Naive thymus-derived CD8-positive, alpha-beta T cell (primary cell): ENCODE measurements at regions not wholly inside any gene's neighbourhood (a gene's known extent, or its start where the extent isn't known, plus 50 kb on each side); places are given as distances from the start of the nearest gene placed in this dataset.
"Not testable (repeated sequence)": the region's sequence is repeated elsewhere in the genome, so short reads cannot be mapped to it uniquely, and the experiment has no call there.

Experiments used
- ATAC-seq, 2 donors: fragments of 150-1000 bp; cut with Tn5 transposase in 1 of 2; sonication (Bioruptor Pico), chemical (Tn5 transposase) in 1 of 2; 1 replicate in 1 of 2; 2 replicates in 1 of 2; pipeline ENCODE4 v1.10.0; 2021; ENCODE audit warnings: mild to moderate bottlenecking in 2 of 2, moderate library complexity in 2 of 2
- POLR2A ChIA-PET: fragments of 350-600 bp; sonication (Branson Sonifier 250); formaldehyde crosslinking; loops from one replicate; lab custom pipeline; 2021; ENCODE audit warnings: antibody characterized with exemption; lab: Charles Lee
- DNase-seq, 10 donors: peaks; one replicate each; pipeline versions ENCODE4 v3.0.0 to v3.0.0-alpha.2; 2020 to 2022
- H3K27ac Mint-ChIP-seq, 10 donors: one replicate each; pipeline ENCODE4 v1.8.0; 2020 to 2022; ENCODE audit warnings: mild to moderate bottlenecking in 10 of 10, mixed read lengths in 10 of 10, moderate library complexity in 4 of 10, inconsistent platforms in 1 of 10
- H3K27me3 Mint-ChIP-seq, 5 donors: one replicate each; pipeline ENCODE4 v1.8.0; 2021 to 2022; ENCODE audit warnings: mixed read lengths in 5 of 5
- H3K36me3 Mint-ChIP-seq, 3 donors: one replicate each; pipeline ENCODE4 v1.8.0; 2020 to 2022; ENCODE audit warnings: mixed read lengths in 3 of 3, mild to moderate bottlenecking in 2 of 3, inconsistent platforms in 1 of 3
- H3K4me1 Mint-ChIP-seq, 4 donors: one replicate each; pipeline ENCODE4 v1.8.0; 2021 to 2022; ENCODE audit warnings: mixed read lengths in 4 of 4
- H3K4me3 Mint-ChIP-seq, 10 donors: one replicate each; pipeline ENCODE4 v1.8.0; 2020 to 2022; ENCODE audit warnings: mild to moderate bottlenecking in 10 of 10, mixed read lengths in 10 of 10, moderate library complexity in 6 of 10, inconsistent platforms in 1 of 10
- H3K9me3 Mint-ChIP-seq, 9 donors: one replicate each; pipeline ENCODE4 v1.8.0; 2020 to 2022; ENCODE audit warnings: mixed read lengths in 9 of 9, mild to moderate bottlenecking in 3 of 9, inconsistent platforms in 1 of 9, moderate library complexity in 1 of 9

GRCh38 chr21:28712411-28712810 lies 280.3 kb downstream of the LTN1 start:
- Mint-ChIP-seq H3K4me1 (peaks cover 0 to 2% (median 0%) of the 10 kb centered on the region in 4 donors), H3K4me3 (no peak overlapping the region), H3K36me3 (peaks cover 0 to 32% (median 31%) of the 10 kb centered on the region in 3 donors), H3K27me3 (no peaks in the 10 kb centered on the region), H3K9me3 (peaks cover 0 to 24% (median 5%) of the 10 kb centered on the region in 9 donors), H3K27ac (no peak overlapping the region)
- ATAC-seq, result no peak
- POLR2A ChIA-PET, result no interaction called here
- no peak for DNase-seq

- Mint-ChIP-seq H3K4me3 (no peak overlapping the region), H3K36me3 (peaks cover 4 to 42% (median 15%) of the 10 kb centered on the region in 3 donors), H3K27me3 (no peaks in the 10 kb centered on the region), H3K4me1 (peaks cover 0 to 2% (median 0%) of the 10 kb centered on the region in 4 donors), H3K27ac (no peak overlapping the region), H3K9me3 (peaks cover 9 to 47% (median 20%) of the 10 kb centered on the region in 9 donors)
- DNase-seq (no peak), ATAC-seq (no peak)
- POLR2A ChIA-PET, result no interaction called here
Observed at GRCh38 chr21:28705616-28706015, 287.1 kb downstream of the LTN1 start.

GRCh38 chr21:28704746-28705145 lies 287.9 kb downstream of the LTN1 start:
- H3K36me3 Mint-ChIP-seq, result peaks cover 4 to 38% (median 9%) of the 10 kb centered on the region in 3 donors
- DNase-seq (no peak), ATAC-seq (no peak)
- no peaks in the 10 kb centered on the region for H3K27me3 Mint-ChIP-seq
- no peaks in the 10 kb centered on the region for H3K4me1 Mint-ChIP-seq
- POLR2A ChIA-PET, result no interaction called here
- no peak overlapping the region for H3K27ac Mint-ChIP-seq
- peaks cover 9 to 41% (median 21%) of the 10 kb centered on the region in 9 donors for H3K9me3 Mint-ChIP-seq
- no peak overlapping the region for H3K4me3 Mint-ChIP-seq

GRCh38 chr21:28703861-28704260 lies 288.8 kb downstream of the LTN1 start:
- Mint-ChIP-seq H3K9me3 (peaks cover 7 to 32% (median 17%) of the 10 kb centered on the region in 9 donors), H3K4me3 (no peak overlapping the region), H3K27ac (no peak overlapping the region), H3K27me3 (no peaks in the 10 kb centered on the region), H3K36me3 (peaks cover 4 to 30% (median 9%) of the 10 kb centered on the region in 3 donors), H3K4me1 (no peaks in the 10 kb centered on the region)
- POLR2A ChIA-PET, result no interaction called here
- ATAC-seq, result no peak
- no peak for DNase-seq

GRCh38 chr21:28699596-28700259 lies 292.9 kb downstream of the LTN1 start:
- ATAC-seq (no peak), DNase-seq (no peak)
- Mint-ChIP-seq H3K4me3 (no peak overlapping the region), H3K9me3 (peaks cover 0 to 44% (median 21%) of the 10 kb centered on the region in 9 donors), H3K4me1 (no peaks in the 10 kb centered on the region), H3K27ac (peak overlapping the region in 1 of 10 donors; percentile 53), H3K36me3 (peaks cover 4 to 29% (median 15%) of the 10 kb centered on the region in 3 donors), H3K27me3 (no peaks in the 10 kb centered on the region)
- POLR2A ChIA-PET, result no interaction called here

- H3K27ac Mint-ChIP-seq, result no peak overlapping the region
- no peak overlapping the region for H3K4me3 Mint-ChIP-seq
- POLR2A ChIA-PET, result no interaction called here
Observed at GRCh38 chr21:28699186-28699585, 293.5 kb downstream of the LTN1 start.

GRCh38 chr21:28696844-28697410 lies 295.8 kb downstream of the LTN1 start:
- DNase-seq, result no peak
- Mint-ChIP-seq H3K4me3 (no peak overlapping the region), H3K27ac (no peak overlapping the region), H3K4me1 (no peaks in the 10 kb centered on the region), H3K9me3 (peaks cover 0 to 22% (median 8%) of the 10 kb centered on the region in 9 donors), H3K27me3 (no peaks in the 10 kb centered on the region), H3K36me3 (peaks cover 0 to 11% (median 9%) of the 10 kb centered on the region in 3 donors)
- POLR2A ChIA-PET, result no interaction called here
- no peak for ATAC-seq

More at GRCh38 chr21:28699186-28699585, 293.5 kb downstream of the LTN1 start:
- no peaks in the 10 kb centered on the region for H3K4me1 Mint-ChIP-seq
- DNase-seq (no peak), ATAC-seq (no peak)
- peaks cover 0 to 44% (median 21%) of the 10 kb centered on the region in 9 donors for H3K9me3 Mint-ChIP-seq
- no peaks in the 10 kb centered on the region for H3K27me3 Mint-ChIP-seq
- peaks cover 4 to 27% (median 15%) of the 10 kb centered on the region in 3 donors for H3K36me3 Mint-ChIP-seq

GRCh38 chr21:28693476-28693875 lies 299.2 kb downstream of the LTN1 start:
- Mint-ChIP-seq H3K36me3 (peaks cover 0 to 13% (median 9%) of the 10 kb centered on the region in 3 donors), H3K9me3 (peaks cover 0 to 24% (median 4%) of the 10 kb centered on the region in 9 donors)
- ATAC-seq, result no peak

GRCh38 chr21:28690196-28690595 lies 302.5 kb downstream of the LTN1 start:
- peaks cover 0 to 2% (median 0%) of the 10 kb centered on the region in 4 donors for H3K4me1 Mint-ChIP-seq
- H3K4me3 Mint-ChIP-seq, result no peak overlapping the region
- POLR2A ChIA-PET, result no interaction called here
- peaks cover 0 to 6% (median 3%) of the 10 kb centered on the region in 3 donors for H3K36me3 Mint-ChIP-seq
- ATAC-seq (no peak), DNase-seq (no peak)
- peaks cover 0 to 6% (median 0%) of the 10 kb centered on the region in 9 donors for H3K9me3 Mint-ChIP-seq
- no peak overlapping the region for H3K27ac Mint-ChIP-seq
- no peaks in the 10 kb centered on the region for H3K27me3 Mint-ChIP-seq

More at GRCh38 chr21:28693476-28693875, 299.2 kb downstream of the LTN1 start:
- no peak for DNase-seq
- no peaks in the 10 kb centered on the region for H3K27me3 Mint-ChIP-seq
- H3K4me1 Mint-ChIP-seq, result no peaks in the 10 kb centered on the region
- H3K27ac Mint-ChIP-seq, result no peak overlapping the region
- POLR2A ChIA-PET, result no interaction called here
- no peak overlapping the region for H3K4me3 Mint-ChIP-seq

GRCh38 chr21:28688381-28688780 lies 304.3 kb downstream of the LTN1 start:
- DNase-seq, result no peak
- no peak for ATAC-seq
- Mint-ChIP-seq H3K4me3 (no peak overlapping the region), H3K27me3 (no peaks in the 10 kb centered on the region), H3K36me3 (peaks cover 0 to 8% (median 4%) of the 10 kb centered on the region in 3 donors), H3K27ac (no peak overlapping the region), H3K4me1 (peaks cover 0 to 3% (median 0%) of the 10 kb centered on the region in 4 donors), H3K9me3 (peaks cover 0 to 13% (median 0%) of the 10 kb centered on the region in 9 donors)
- POLR2A ChIA-PET, result no interaction called here

- no peak for ATAC-seq
- DNase-seq, result no peak
- Mint-ChIP-seq H3K9me3 (peaks cover 0 to 19% (median 0%) of the 10 kb centered on the region in 9 donors), H3K4me3 (no peak overlapping the region), H3K4me1 (peaks cover 0 to 3% (median 0%) of the 10 kb centered on the region in 4 donors), H3K27me3 (no peaks in the 10 kb centered on the region), H3K36me3 (peaks cover 0 to 8% (median 4%) of the 10 kb centered on the region in 3 donors), H3K27ac (no peak overlapping the region)
- POLR2A ChIA-PET, result no interaction called here
Observed at GRCh38 chr21:28687586-28687985, 305.1 kb downstream of the LTN1 start.

GRCh38 chr21:28683982-28684752 lies 308.5 kb downstream of the LTN1 start:
- Mint-ChIP-seq H3K4me3 (no peak overlapping the region), H3K27ac (no peak overlapping the region), H3K9me3 (peaks cover 0 to 17% (median 0%) of the 10 kb centered on the region in 9 donors), H3K36me3 (peaks cover 2 to 6% (median 4%) of the 10 kb centered on the region in 3 donors), H3K27me3 (no peaks in the 10 kb centered on the region), H3K4me1 (peaks cover 0 to 3% (median 0%) of the 10 kb centered on the region in 4 donors)
- POLR2A ChIA-PET, result no interaction called here
- DNase-seq (no peak), ATAC-seq (no peak)

- H3K27me3 Mint-ChIP-seq, ATAC-seq, H3K4me3 Mint-ChIP-seq, DNase-seq, H3K4me1 Mint-ChIP-seq, H3K27ac Mint-ChIP-seq, POLR2A ChIA-PET, H3K36me3 Mint-ChIP-seq: not testable (repeated sequence)
- peaks cover 0 to 17% (median 5%) of the 10 kb centered on the region in 9 donors for H3K9me3 Mint-ChIP-seq
Observed at GRCh38 chr21:28682884-28683283, 309.8 kb downstream of the LTN1 start.
